Peyer's patch (tissue), 4 donors: ENCODE measurements at regions not wholly inside any gene's neighbourhood (a gene's known extent, or its start where the extent isn't known, plus 50 kb on each side); places are given as distances from the start of the nearest gene placed in this dataset.

ENCODE experiments used
- POLR2A ChIP-seq, 2 donors: fragments of 450-650 bp; IDR thresholded peaks; one replicate each; pipeline ENCODE4 v1.5.1; 2017; ENCODE audit warnings: antibody characterized with exemption in 2 of 2, mild to moderate bottlenecking in 2 of 2, moderate library complexity in 2 of 2
- TF ChIP-seq, protein P1 (sequence below), 6 experiments: fragments of 450-650 bp in 4 of 6; fragments of 200-600 bp in 2 of 6; sonication (generic) in 1 of 6; IDR thresholded peaks; one replicate each; pipeline ENCODE4 v1.5.1; 2017 to 2019; ENCODE audit warnings: antibody characterized with exemption in 6 of 6, mild to moderate bottlenecking in 3 of 6, moderate library complexity in 1 of 6

DNA sequence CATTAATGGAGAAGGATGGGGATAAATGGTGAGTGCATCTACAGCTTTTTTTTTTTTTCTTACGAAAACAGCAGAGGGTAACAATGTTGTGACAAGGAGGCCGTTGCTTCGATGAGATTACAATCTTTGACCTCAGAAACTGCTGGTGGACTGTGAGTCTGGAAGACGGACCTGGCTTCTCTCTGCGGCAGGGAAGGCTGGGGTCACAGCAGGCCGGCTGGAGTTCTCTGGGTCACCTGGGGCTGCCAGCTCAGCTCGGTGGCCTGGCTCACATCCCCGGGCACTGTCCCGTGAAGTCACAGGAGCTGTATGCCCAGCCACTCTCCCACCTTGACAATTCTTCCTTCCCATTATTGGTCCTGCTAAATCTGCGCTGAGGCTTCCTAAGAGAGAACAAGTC is 160.8 kb downstream of the ACKR3 start:
- TF ChIP-seq, protein P1, sequence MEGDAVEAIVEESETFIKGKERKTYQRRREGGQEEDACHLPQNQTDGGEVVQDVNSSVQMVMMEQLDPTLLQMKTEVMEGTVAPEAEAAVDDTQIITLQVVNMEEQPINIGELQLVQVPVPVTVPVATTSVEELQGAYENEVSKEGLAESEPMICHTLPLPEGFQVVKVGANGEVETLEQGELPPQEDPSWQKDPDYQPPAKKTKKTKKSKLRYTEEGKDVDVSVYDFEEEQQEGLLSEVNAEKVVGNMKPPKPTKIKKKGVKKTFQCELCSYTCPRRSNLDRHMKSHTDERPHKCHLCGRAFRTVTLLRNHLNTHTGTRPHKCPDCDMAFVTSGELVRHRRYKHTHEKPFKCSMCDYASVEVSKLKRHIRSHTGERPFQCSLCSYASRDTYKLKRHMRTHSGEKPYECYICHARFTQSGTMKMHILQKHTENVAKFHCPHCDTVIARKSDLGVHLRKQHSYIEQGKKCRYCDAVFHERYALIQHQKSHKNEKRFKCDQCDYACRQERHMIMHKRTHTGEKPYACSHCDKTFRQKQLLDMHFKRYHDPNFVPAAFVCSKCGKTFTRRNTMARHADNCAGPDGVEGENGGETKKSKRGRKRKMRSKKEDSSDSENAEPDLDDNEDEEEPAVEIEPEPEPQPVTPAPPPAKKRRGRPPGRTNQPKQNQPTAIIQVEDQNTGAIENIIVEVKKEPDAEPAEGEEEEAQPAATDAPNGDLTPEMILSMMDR (IDR thresholded peaks at IDR 0.05), result no peak
- TF ChIP-seq POLR2A (IDR thresholded peaks at IDR 0.05), result no peak
